HG03108 (cell line): ENCODE measurements at regions not wholly inside any gene's neighbourhood (a gene's known extent, or its start where the extent isn't known, plus 50 kb on each side); places are given as distances from the start of the nearest gene placed in this dataset.

Experiments
- ATAC-seq: cut with Tn5 transposase; IDR thresholded peaks from one replicate; pipeline ENCODE4 v1.9.1; 2021; ENCODE audit warnings: moderate library complexity; ENCODE audit not compliant: unreplicated experiment

- ATAC-seq: no peak
Measured at GRCh38 chr13:72536714-72537394, 190.6 kb downstream of the MZT1 start.

- no peak for ATAC-seq
Measured at GRCh38 chr13:72534951-72535640, 192.3 kb downstream of the MZT1 start.

- ATAC-seq: no peak
Measured at GRCh38 chr13:72530471-72530870, 197.0 kb downstream of the MZT1 start.

- no peak for ATAC-seq
Measured at GRCh38 chr13:72527333-72527732, 200.1 kb downstream of the MZT1 start.

GRCh38 chr13:72523593-72523992, 203.8 kb downstream of the MZT1 start:
- ATAC-seq: no peak

- no peak for ATAC-seq
Measured at GRCh38 chr13:72523049-72523448, 204.4 kb downstream of the MZT1 start.

GRCh38 chr13:72521940-72522661, 205.3 kb downstream of the MZT1 start:
- no peak for ATAC-seq

GRCh38 chr13:72514146-72514545, 213.3 kb downstream of the MZT1 start:
- no peak for ATAC-seq

- no peak for ATAC-seq
Measured at GRCh38 chr13:72508392-72508791, 219.0 kb downstream of the MZT1 start.

- no peak for ATAC-seq
Measured at GRCh38 chr13:72507416-72508199, 219.8 kb downstream of the MZT1 start.

GRCh38 chr13:72506706-72507105, 220.7 kb downstream of the MZT1 start:
- ATAC-seq: no peak

GRCh38 chr13:72505376-72505775, 222.1 kb downstream of the MZT1 start:
- no peak for ATAC-seq

- ATAC-seq: no peak
Measured at GRCh38 chr13:72504131-72504841, 223.1 kb downstream of the MZT1 start.

GRCh38 chr13:72500851-72501250, 226.6 kb downstream of the MZT1 start:
- ATAC-seq: no peak

GRCh38 chr13:72495681-72496080, 231.7 kb downstream of the MZT1 start:
- ATAC-seq: no peak

GRCh38 chr13:72489751-72490150, 237.7 kb downstream of the MZT1 start:
- no peak for ATAC-seq

- no peak for ATAC-seq
Measured at GRCh38 chr13:72473321-72473720, 254.1 kb downstream of the MZT1 start.

- no peak for ATAC-seq
Measured at GRCh38 chr13:72469906-72470305, 257.5 kb downstream of the MZT1 start.

- no peak for ATAC-seq
Measured at GRCh38 chr13:72463561-72463960, 263.9 kb downstream of the MZT1 start.

GRCh38 chr13:72462726-72463125, 264.7 kb downstream of the MZT1 start:
- ATAC-seq: no peak

GRCh38 chr13:72462166-72462565, 265.3 kb downstream of the MZT1 start:
- ATAC-seq: no peak
